H9 (cell line): ENCODE measurements at regions not wholly inside any gene's neighbourhood (a gene's known extent, or its start where the extent isn't known, plus 50 kb on each side); places are given as distances from the start of the nearest gene placed in this dataset.

Source experiments
- DNase-seq: peaks from one replicate; pipeline ENCODE4 v3.0.0-alpha.2; 2017
- H2AFZ ChIP-seq: one replicate; pipeline ENCODE4 v1.6.1; 2013; ENCODE audit warnings: mild to moderate bottlenecking, low read length, control low read depth, moderate library complexity
- H2AK5ac ChIP-seq: 2 replicates; pipeline ENCODE4 v1.6.1; 2013; ENCODE audit warnings: low read length, control low read depth, mixed read lengths; ENCODE audit not compliant: insufficient read length
- H2BK120ac ChIP-seq: one replicate; pipeline ENCODE4 v1.6.1; 2013; ENCODE audit warnings: low read depth, mild to moderate bottlenecking, low read length, control low read depth, inconsistent platforms; ENCODE audit not compliant: poor library complexity, severe bottlenecking
- H2BK12ac ChIP-seq: 2 replicates; pipeline ENCODE4 v1.6.1; 2013; ENCODE audit warnings: low read length, control low read depth, mixed read lengths, low read depth; ENCODE audit not compliant: insufficient read length
- H2BK15ac ChIP-seq: 2 replicates; pipeline ENCODE4 v1.6.1; 2013; ENCODE audit warnings: low read depth, low read length, control low read depth
- H2BK20ac ChIP-seq: one replicate; pipeline ENCODE4 v1.6.1; 2013; ENCODE audit warnings: low read depth, mild to moderate bottlenecking, low read length, control low read depth, inconsistent platforms; ENCODE audit not compliant: poor library complexity, severe bottlenecking
- H2BK5ac ChIP-seq: 2 replicates; pipeline ENCODE4 v1.6.1; 2013; ENCODE audit warnings: low read length, control low read depth, mixed read lengths; ENCODE audit not compliant: insufficient read length
- H3K14ac ChIP-seq: 2 replicates; pipeline ENCODE4 v1.6.1; 2013; ENCODE audit warnings: low read length, control low read depth; ENCODE audit not compliant: insufficient read depth
- H3K18ac ChIP-seq: 2 replicates; pipeline ENCODE4 v1.6.1; 2013; ENCODE audit warnings: low read depth, mild to moderate bottlenecking, mixed read lengths, low read length, control low read depth; ENCODE audit not compliant: insufficient read length
- H3K23ac ChIP-seq: 2 replicates; pipeline ENCODE4 v1.6.1; 2013; ENCODE audit warnings: low read length, control low read depth, mixed read lengths, low read depth; ENCODE audit not compliant: insufficient read length
- H3K23me2 ChIP-seq: 2 replicates; pipeline ENCODE4 v1.6.1; 2013; ENCODE audit warnings: low read depth, mild to moderate bottlenecking, mixed read lengths, low read length, control low read depth; ENCODE audit not compliant: insufficient read length, poor library complexity, severe bottlenecking
- H3K27ac ChIP-seq: 2 replicates; pipeline ENCODE4 v1.5.1; 2013; ENCODE audit warnings: low read length, control low read depth, mixed read lengths, low read depth; ENCODE audit not compliant: insufficient read length
- H3K27me3 ChIP-seq: 2 replicates; pipeline ENCODE4 v1.6.1; 2013; ENCODE audit warnings: low read length, control low read depth, inconsistent platforms; ENCODE audit not compliant: insufficient read depth
- H3K4ac ChIP-seq: 2 replicates; pipeline ENCODE4 v1.6.1; 2013; ENCODE audit warnings: low read depth, mild to moderate bottlenecking, control low read depth, inconsistent platforms, low read length, moderate library complexity
- H3K4me1 ChIP-seq: 2 replicates; pipeline ENCODE4 v1.6.1; 2013; ENCODE audit warnings: low read length, control low read depth, inconsistent platforms; ENCODE audit not compliant: insufficient read depth
- H3K4me2 ChIP-seq: 2 replicates; pipeline ENCODE4 v1.6.1; 2013; ENCODE audit warnings: low read length, control low read depth, mixed read lengths; ENCODE audit not compliant: insufficient read length, insufficient read depth
- H3K56ac ChIP-seq: 2 replicates; pipeline ENCODE4 v1.6.1; 2013; ENCODE audit warnings: low read depth, mild to moderate bottlenecking, mixed read lengths, low read length, control low read depth; ENCODE audit not compliant: insufficient read length
- H3K79me1 ChIP-seq: 2 replicates; pipeline ENCODE4 v1.6.1; 2013; ENCODE audit warnings: low read depth, mild to moderate bottlenecking, moderate library complexity, low read length, control low read depth, inconsistent platforms; ENCODE audit not compliant: insufficient read depth, poor library complexity, severe bottlenecking
- H3K79me2 ChIP-seq: 2 replicates; pipeline ENCODE4 v1.6.1; 2013; ENCODE audit warnings: low read length, control low read depth, inconsistent platforms; ENCODE audit not compliant: insufficient read depth
- H3K9ac ChIP-seq: 2 replicates; pipeline ENCODE4 v1.6.1; 2013; ENCODE audit warnings: low read length, control low read depth, mixed read lengths; ENCODE audit not compliant: insufficient read length; ENCODE audit errors: extremely low read depth
- H3K9me3 ChIP-seq: one replicate; pipeline ENCODE4 v1.6.1; 2013; ENCODE audit warnings: low read depth, low read length, inconsistent platforms; ENCODE audit not compliant: control insufficient read depth
- H3T11ph ChIP-seq: one replicate; pipeline ENCODE4 v1.6.1; 2013; ENCODE audit warnings: mild to moderate bottlenecking, low read length, control low read depth, inconsistent platforms
- H4K20me1 ChIP-seq: one replicate; pipeline ENCODE4 v1.6.1; 2013; ENCODE audit not compliant: control insufficient read depth, insufficient read length, insufficient read depth
- H4K5ac ChIP-seq: 2 replicates; pipeline ENCODE4 v1.6.1; 2013; ENCODE audit warnings: low read depth, mild to moderate bottlenecking, mixed read lengths, low read length, control low read depth; ENCODE audit not compliant: insufficient read length
- H4K8ac ChIP-seq: replicated peaks from 2 replicates; pipeline ENCODE4 v1.6.1; 2013; ENCODE audit warnings: low read length, control low read depth, mixed read lengths, low read depth; ENCODE audit not compliant: insufficient read length
- H4K91ac ChIP-seq: 2 replicates; pipeline ENCODE4 v1.6.1; 2013; ENCODE audit warnings: low read depth, mild to moderate bottlenecking, moderate library complexity, mixed read lengths, low read length, control low read depth; ENCODE audit not compliant: insufficient read length
- H3K27ac Mint-ChIP-seq, 3 experiments: 2 replicates in 2 of 3; 3 replicates in 1 of 3; pipeline ENCODE4 v1.8.0; 2020 to 2021; ENCODE audit warnings: mixed read lengths in 3 of 3, mild to moderate bottlenecking in 1 of 3, moderate library complexity in 1 of 3
- H3K27me3 Mint-ChIP-seq: 2 replicates; pipeline ENCODE4 v1.8.0; 2021; ENCODE audit warnings: low read depth, mild to moderate bottlenecking, moderate library complexity, mixed read lengths
- H3K36me3 Mint-ChIP-seq, 3 experiments: 2 replicates in 2 of 3; 3 replicates in 1 of 3; pipeline ENCODE4 v1.8.0; 2020 to 2021; ENCODE audit warnings: low read depth in 3 of 3, mixed read lengths in 3 of 3; ENCODE audit not compliant: insufficient read depth in 1 of 3
- H3K4me1 Mint-ChIP-seq, 2 experiments: 2 replicates each; pipeline ENCODE4 v1.8.0; 2020; ENCODE audit warnings: mixed read lengths in 2 of 2
- H3K4me3 Mint-ChIP-seq, 2 experiments: 2 replicates in 1 of 2; 3 replicates in 1 of 2; pipeline ENCODE4 v1.8.0; 2020 to 2021; ENCODE audit warnings: mild to moderate bottlenecking in 2 of 2, mixed read lengths in 2 of 2, moderate library complexity in 1 of 2
- H3K9me3 Mint-ChIP-seq, 2 experiments: 2 replicates in 1 of 2; 3 replicates in 1 of 2; pipeline ENCODE4 v1.8.0; 2020; ENCODE audit warnings: mild to moderate bottlenecking in 2 of 2, mixed read lengths in 2 of 2, moderate library complexity in 1 of 2
- WGBS: extraction: QIAGEN DNeasy Blood & Tissue Kit; methylation state at CpG from one replicate; pipeline ENCODE4 v1.1.7; 2013; ENCODE audit warnings: missing lambda C conversion rate, low lambda C conversion rate, mixed read lengths; ENCODE audit not compliant: insufficient read length; ENCODE audit errors: extremely low coverage; 5-methylcytosine and 5-hydroxymethylcytosine counted together
- TF ChIP-seq, protein P1 (sequence below): fragments of 200-600 bp; sonication (generic); conservative IDR thresholded peaks from 3 replicates; pipeline ENCODE4 v1.8.0; 2021; ENCODE audit warnings: antibody characterized with exemption, mild to moderate bottlenecking

DNA sequence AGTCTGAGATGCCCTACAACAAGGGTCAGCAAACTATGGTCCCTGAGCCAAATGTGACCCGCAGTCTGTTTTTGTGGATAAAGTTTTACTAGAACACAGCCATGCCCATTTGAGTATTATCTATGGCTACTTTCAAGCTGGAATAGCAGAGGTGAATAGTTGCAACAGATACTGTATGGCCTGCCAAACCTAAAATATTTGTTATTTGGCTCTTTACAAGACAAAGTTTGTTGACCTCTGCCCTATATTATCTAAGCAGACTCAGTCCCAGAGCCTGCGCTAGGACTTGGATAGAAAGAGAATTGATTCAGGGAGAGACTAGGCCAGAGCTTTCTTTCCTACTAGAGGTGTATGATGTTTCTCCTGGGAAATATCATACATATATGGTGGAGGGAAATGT is 81.7 kb upstream of the NMNAT3 start:
- Mint-ChIP-seq H3K27me3 (no peaks in the 10 kb centered on the region), H3K4me3 (no peak overlapping the region), H3K4me1 (no peaks in the 10 kb centered on the region), H3K36me3 (no peaks in the 10 kb centered on the region), H3K27ac (no peak overlapping the region), H3K9me3 (no peaks in the 10 kb centered on the region)
- Histone ChIP-seq H3K23ac (no peak overlapping the region), H4K20me1 (no peaks in the 10 kb centered on the region), H2BK20ac (no peak overlapping the region), H3K14ac (no peak overlapping the region), H2AK5ac (no peak overlapping the region), H2BK5ac (no peak overlapping the region), H2BK15ac (no peak overlapping the region), H3K9ac (no peak overlapping the region), H3T11ph (no peak overlapping the region), H3K27ac (no peak overlapping the region), H3K9me3 (no peaks in the 10 kb centered on the region), H4K8ac (no peak overlapping the region), H3K56ac (no peak overlapping the region), H4K5ac (no peak overlapping the region), H3K18ac (no peak overlapping the region), H2BK120ac (no peak overlapping the region), H2AFZ (no peak overlapping the region), H3K23me2 (no peaks in the 10 kb centered on the region), H3K79me1 (no peaks in the 10 kb centered on the region), H3K27me3 (no peaks in the 10 kb centered on the region), H3K4me1 (no peaks in the 10 kb centered on the region), H4K91ac (no peak overlapping the region), H3K4me2 (no peak overlapping the region), H2BK12ac (no peak overlapping the region), H3K79me2 (no peaks in the 10 kb centered on the region), H3K4ac (no peak overlapping the region)
- TF ChIP-seq, protein P1, sequence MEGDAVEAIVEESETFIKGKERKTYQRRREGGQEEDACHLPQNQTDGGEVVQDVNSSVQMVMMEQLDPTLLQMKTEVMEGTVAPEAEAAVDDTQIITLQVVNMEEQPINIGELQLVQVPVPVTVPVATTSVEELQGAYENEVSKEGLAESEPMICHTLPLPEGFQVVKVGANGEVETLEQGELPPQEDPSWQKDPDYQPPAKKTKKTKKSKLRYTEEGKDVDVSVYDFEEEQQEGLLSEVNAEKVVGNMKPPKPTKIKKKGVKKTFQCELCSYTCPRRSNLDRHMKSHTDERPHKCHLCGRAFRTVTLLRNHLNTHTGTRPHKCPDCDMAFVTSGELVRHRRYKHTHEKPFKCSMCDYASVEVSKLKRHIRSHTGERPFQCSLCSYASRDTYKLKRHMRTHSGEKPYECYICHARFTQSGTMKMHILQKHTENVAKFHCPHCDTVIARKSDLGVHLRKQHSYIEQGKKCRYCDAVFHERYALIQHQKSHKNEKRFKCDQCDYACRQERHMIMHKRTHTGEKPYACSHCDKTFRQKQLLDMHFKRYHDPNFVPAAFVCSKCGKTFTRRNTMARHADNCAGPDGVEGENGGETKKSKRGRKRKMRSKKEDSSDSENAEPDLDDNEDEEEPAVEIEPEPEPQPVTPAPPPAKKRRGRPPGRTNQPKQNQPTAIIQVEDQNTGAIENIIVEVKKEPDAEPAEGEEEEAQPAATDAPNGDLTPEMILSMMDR: no peak
- DNase-seq: no peak
- WGBS: no CpG with 5 or more reads among the region's 2 CpGs
